NCI-H128 (cell line): ENCODE measurements at regions not wholly inside any gene's neighbourhood (a gene's known extent, or its start where the extent isn't known, plus 50 kb on each side); places are given as distances from the start of the nearest gene placed in this dataset.
"Not testable (repeated sequence)": the region's sequence is repeated elsewhere in the genome, so short reads cannot be mapped to it uniquely, and the experiment has no call there.

Source experiments
- DNase-seq: peaks from one replicate; lab custom pipeline; 2025; ENCODE audit not compliant: unreplicated experiment; lab: John Stamatoyannopoulos, UW

DNA sequence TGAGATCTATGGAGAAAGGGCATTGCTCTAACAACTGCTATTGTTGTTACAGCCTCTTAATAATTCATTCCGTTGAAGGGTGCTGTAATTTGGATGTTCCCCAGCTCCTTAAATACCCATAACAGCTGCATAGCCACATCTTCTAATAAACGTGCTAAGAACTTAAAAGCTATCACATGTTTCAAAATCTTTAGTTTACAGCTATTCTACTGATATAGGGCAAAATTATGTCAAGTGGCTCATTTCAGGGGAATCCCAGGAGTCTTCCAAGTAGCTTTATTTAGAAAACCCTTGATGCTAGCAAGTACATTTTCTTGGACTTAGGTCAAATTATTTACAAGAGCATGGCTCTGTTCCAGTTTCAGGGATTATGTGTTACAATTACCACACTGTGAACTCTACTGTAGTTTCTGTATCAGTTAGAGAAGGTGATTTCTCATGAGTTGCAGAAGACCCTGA is 990.4 kb upstream of the ACO1 start:
- no peak for DNase-seq

- no peak for DNase-seq
These were observed 972.4 kb upstream of the ACO1 start for GRCh38 chr9:31412081-31412480.

GRCh38 chr9:31415164-31415563 is 969.3 kb upstream of the ACO1 start:
- DNase-seq = no peak

- no peak for DNase-seq
These were observed 966.0 kb upstream of the ACO1 start for GRCh38 chr9:31418419-31418818.

- DNase-seq = not testable (repeated sequence)
These were observed 940.6 kb upstream of the ACO1 start for GRCh38 chr9:31443630-31444457.

- DNase-seq = no peak
These were observed 939.1 kb upstream of the ACO1 start for GRCh38 chr9:31445357-31445756.

DNA sequence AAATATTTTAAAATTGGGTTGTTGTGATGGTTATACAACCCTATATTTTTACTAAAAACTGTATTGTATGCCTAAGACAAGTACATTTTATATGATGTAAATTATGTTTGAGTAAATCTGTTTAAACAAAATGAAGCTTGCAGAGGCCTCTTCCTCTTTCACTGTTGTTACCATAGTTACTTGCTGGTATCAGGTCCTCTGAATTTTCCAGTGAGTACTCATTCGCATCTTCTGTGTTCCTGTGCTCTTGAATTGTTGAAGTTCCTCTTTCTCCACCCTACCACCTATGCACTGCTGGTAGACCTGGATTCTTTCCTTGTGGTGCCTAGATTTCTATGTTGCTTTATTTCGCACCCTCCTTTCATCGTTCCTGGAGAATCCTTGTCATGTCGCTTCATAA is 938.5 kb upstream of the ACO1 start:
- no peak for DNase-seq

DNA sequence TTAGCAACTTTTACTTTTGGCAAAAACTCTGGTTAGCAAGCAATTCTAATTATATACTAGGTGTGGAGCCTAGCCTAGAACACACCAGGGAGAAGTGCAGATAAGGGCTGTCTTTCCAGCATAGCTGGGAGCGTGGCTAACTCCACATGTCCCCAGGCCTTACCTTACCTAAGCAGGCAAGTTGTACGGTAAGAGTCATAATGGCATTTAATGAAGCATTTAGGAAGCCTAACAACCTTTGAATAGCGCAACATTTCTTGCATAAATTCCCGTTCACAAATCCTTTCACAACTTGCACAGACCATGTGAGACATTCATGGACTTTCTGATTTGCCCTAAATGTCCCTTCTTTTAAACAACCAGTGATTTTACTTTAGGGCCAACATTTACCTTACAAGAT is 917.4 kb upstream of the ACO1 start:
- no peak for DNase-seq

- no peak for DNase-seq
These were observed 914.4 kb upstream of the ACO1 start for GRCh38 chr9:31470051-31470450.

GRCh38 chr9:31471010-31471409 is 913.4 kb upstream of the ACO1 start:
- no peak for DNase-seq

DNA sequence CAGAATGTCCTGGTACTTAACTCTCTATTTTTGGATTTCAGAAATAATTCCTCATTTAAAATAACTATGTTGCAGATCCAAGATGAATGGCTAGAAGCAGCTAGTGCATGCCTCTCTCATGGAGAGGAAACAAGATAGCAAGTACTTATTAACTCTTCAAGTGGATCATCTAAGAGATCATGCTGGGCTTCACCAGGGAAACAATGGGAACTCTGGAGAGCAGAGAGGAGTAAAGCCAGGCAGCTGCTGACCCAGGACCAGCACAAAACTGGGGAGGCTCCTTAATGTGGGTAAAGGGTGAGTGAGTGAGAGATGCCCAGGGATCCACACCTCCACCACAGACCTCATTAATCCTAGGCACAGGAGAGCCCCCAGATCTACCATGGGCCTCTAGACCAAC is 897.8 kb upstream of the ACO1 start:
- no peak for DNase-seq

GRCh38 chr9:31490551-31491106 is 893.8 kb upstream of the ACO1 start:
- DNase-seq = no peak

GRCh38 chr9:31492229-31492628 is 892.2 kb upstream of the ACO1 start:
- DNase-seq = no peak

GRCh38 chr9:31500422-31500821 is 884.0 kb upstream of the ACO1 start:
- no peak for DNase-seq

- no peak for DNase-seq
These were observed 865.4 kb upstream of the ACO1 start for GRCh38 chr9:31519011-31519410.

DNA sequence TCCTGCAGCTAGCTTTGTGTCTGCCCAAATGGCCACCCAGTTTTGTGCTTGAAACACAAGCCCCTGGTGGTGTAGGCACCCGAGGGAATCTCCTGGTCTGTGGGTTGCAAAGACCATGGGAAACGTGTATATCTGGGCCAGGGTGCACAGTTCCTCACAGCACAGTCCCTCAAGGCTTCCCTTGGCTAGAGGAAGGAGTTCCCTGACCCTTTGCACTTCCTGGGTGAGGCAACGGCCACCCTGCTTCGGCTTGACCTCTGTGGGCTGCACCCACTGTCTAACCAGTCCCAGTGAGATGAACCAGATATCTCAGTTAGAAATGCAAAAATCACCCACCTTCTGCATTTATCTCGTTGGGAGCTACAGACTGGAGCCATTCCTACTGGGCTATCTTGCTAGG is 865.0 kb upstream of the ACO1 start:
- DNase-seq = no peak

GRCh38 chr9:31519826-31520225 is 864.6 kb upstream of the ACO1 start:
- no peak for DNase-seq

DNA sequence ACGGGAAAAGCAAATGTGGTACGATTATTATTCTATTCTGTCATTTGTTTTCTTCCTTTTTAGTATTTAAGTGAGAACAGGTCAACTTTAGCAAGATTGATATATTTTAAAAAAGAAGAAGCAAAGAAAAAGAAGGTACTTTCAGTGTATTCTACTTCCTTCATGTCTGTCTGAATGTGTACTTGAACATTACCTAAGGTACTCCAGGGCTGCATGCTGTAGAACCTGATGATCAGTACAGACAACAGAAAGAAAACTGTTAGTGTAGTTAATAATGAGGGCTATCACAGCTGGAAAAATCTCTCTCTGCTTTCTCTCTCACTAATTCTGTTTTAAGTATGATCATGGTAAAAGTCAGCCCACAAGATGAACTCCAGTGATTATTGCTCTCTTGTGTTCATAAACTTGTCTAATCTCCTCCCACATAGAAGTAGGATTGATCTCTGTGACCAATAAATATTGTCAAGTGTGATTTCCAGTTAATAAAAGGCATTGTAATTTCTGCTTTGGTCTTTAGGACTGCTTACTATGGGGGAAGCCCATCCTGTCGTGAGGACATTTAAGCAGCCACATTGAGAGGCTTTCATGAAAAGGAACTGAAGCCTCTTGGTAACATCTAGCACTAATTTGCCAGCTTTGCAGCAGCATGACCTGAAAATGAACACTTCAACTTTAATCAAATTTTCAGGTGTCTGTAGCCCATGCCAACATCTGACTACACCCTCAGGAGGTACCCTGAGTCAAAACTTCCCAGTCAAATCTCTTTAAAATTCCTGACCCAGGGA is 864.0 kb upstream of the ACO1 start:
- no peak for DNase-seq

DNA sequence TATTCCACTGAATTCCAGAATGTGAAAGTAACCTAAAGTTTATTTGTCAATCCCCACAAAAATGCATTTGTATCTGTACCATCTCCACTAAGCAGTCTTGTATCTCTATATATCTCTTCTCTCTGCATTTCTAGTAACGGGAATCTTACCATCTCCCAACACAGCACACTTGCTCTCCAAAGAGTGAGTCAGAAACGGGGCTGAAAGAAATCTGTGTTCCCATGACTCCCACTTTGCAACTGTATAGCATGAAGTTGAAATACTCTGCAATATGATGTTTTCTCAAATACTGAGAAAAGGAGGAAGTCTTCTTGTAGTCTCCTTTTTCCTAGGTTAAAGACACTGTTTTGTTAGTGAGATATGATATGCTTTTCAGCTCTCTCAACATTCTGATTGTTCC is 848.8 kb upstream of the ACO1 start:
- no peak for DNase-seq

GRCh38 chr9:31536471-31536870 is 848.0 kb upstream of the ACO1 start:
- no peak for DNase-seq

GRCh38 chr9:31541721-31542281 is 842.6 kb upstream of the ACO1 start:
- DNase-seq = no peak
